ENCODE measurements at regions not wholly inside any gene's neighbourhood (a gene's known extent, or its start where the extent isn't known, plus 50 kb on each side); places are given as distances from the start of the nearest gene placed in this dataset.
"Not testable (repeated sequence)": the region's sequence is repeated elsewhere in the genome, so short reads cannot be mapped to it uniquely, and the experiment has no call there.

DNA sequence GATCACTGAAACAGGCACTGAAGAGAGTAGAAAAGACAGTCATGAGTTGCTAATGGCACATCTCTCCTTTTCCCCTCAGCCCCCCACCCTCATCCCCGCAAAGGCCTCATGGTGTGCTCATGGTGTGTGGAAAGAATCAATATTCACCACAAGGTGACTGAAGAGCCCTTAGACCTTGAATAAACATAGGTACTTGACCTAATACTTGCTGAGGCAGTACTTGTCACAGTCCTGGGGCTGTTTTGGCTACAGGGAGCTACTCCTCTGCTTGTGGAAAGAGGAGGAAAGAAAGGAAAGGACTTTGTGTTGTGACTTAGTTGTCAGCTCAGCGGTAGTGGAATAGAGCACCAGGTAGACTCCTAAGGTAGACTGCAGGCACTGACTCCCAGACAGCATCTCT lies 537.8 kb upstream of the CCDC179 start:
- DNase-seq: no peak

GRCh38 chr11:23399995-23400394 lies 539.7 kb upstream of the CCDC179 start:
- no peak for DNase-seq

GRCh38 chr11:23403210-23404185 lies 543.2 kb upstream of the CCDC179 start:
- DNase-seq: no peak

- DNase-seq: no peak
Observed at GRCh38 chr11:23404225-23405160, 544.2 kb upstream of the CCDC179 start.

- DNase-seq: no peak
Observed at GRCh38 chr11:23405350-23405937, 545.2 kb upstream of the CCDC179 start.

GRCh38 chr11:23406131-23406819 lies 546.0 kb upstream of the CCDC179 start:
- DNase-seq: no peak

DNA sequence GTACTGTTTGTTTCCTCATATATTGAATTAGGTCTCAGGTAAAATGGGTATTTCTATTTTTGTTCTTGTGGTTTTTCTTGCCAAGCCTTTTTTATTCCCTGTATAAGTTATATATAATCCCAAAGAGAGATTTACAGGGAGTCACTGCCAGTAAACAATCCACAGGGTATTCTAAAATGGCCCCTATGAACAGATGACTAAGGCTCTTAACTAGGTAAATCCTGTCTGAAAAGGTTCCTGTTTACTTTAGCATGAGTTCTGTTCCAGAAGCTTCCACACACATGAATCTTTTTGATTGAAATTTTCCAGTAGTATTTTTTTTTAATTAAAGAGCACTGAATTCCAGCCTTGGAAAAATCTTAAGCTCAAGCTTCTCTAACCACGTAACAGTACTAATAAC lies 552.8 kb upstream of the CCDC179 start:
- no peak for DNase-seq

GRCh38 chr11:23423104-23423503 lies 562.8 kb upstream of the CCDC179 start:
- DNase-seq: no peak

DNA sequence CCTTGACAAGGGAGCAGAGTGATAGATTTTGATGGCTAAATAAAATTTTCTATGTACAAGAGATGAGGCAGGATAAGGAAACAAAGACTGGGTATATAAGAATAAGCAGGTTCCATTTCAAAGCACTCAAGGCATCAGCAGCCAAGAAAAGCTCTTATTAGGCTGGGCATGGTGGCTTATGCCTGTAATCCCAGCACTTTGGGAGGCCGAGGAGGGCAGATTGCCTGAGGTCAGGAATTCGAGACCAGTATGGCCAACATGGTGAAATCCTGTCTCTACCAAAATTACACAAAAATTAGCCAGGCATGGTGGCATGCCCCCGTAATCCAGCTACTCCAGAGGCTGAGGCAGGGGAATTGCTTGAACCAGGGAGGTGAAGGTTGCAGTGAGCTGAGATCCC lies 563.4 kb upstream of the CCDC179 start:
- no peak for DNase-seq

DNA sequence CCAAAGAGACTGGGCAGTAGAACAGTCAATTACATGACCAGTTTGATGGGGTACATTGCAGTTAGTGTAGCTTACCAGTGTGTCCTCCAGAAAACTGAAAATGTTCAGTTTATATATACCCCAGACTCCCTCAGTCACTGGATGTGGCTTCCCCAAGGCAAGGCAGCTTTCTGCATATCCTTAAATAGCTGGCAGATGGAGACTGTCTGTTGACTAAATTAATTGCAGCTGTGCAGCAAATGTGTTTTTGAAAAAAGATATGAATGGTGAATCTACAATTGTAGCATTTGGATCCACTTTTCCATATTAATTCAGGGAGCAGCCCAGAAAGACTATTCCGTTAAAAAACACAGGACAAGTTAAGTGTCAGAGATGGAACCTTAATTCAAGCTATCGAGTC lies 565.1 kb upstream of the CCDC179 start:
- DNase-seq: no peak

- DNase-seq: no peak
Observed at GRCh38 chr11:23429569-23429968, 569.3 kb upstream of the CCDC179 start.

GRCh38 chr11:23453522-23453921 lies 593.2 kb upstream of the CCDC179 start:
- no peak for DNase-seq

GRCh38 chr11:23455321-23455891 lies 595.1 kb upstream of the CCDC179 start:
- no peak for DNase-seq

DNA sequence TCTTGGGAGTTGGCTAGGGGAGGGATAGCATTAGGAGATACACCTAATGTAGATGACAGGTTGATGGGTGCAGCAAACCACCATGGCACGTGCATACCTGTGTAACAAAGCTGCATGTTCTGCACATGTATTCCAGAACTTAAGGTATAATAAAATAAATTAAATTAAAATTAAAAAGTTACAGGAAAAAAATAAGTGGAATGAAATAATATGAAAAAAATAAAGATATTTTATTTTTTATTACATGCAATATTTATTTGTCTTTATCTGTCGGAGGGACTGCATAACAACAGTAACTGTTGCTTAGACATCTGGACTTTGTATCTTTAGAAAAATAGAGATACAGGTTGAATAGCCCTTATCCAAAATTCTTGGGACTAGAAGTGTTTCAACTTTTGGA lies 597.4 kb upstream of the CCDC179 start:
- DNase-seq: no peak

DNA sequence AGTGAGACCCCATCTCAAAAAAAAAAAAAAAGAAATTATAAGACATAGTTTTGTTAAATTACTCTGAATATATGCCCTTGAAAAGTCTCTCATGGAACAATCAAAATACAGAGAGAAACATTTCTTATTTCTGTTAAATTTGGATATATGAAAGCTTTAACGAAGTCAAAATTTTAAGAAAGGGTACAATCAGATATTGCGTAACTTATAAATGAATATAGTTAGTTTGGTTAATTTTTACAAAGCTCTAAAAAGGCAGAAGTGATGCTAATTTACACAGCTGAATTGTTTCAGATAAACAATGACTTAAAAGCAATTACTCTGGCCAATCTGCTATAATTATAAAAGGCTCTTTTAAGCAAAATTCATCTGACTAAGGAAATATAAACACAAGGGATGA lies 611.6 kb upstream of the CCDC179 start:
- DNase-seq: no peak

GRCh38 chr11:23473782-23474181 lies 613.5 kb upstream of the CCDC179 start:
- DNase-seq: no peak

DNA sequence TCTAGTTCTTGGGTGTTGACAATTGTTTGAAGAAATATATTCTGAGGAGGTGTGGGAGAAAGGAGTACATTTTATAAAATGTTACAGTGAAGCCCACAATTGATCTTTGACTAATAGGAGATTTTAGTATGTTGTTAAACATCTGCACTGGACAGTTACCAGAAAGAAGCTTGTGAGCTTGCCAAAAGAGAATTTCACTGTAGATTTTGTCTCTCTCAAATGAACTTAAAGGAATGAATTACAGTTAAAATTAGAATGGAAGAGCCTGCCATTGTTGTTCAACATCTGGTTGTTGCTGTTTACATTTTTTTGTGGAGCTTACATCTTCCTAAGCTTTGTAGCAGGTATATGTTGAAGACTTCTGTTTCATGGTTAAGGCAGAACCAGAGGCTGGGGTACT lies 620.5 kb upstream of the CCDC179 start:
- DNase-seq: no peak

DNA sequence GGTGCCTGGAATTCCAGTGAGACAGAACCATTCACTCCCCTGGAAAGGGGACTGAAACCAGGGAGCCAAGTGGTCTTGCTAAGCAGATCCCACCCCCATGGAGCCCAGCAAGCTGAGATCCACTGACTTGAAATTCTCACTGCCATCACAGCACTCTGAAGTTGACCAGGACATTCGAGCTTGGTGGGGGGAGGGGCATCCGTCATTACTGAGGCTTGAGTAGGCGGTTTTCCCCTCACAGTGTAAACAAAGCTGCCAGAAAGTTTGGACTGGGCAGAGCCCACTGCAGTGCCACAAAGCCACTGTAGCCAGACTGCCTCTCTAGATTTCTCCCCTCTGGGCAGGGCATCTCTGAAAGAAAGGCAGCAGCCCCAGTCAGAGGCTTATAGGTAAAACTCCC lies 623.9 kb upstream of the CCDC179 start:
- DNase-seq: not testable (repeated sequence)

GRCh38 chr11:23484618-23485017 lies 624.3 kb upstream of the CCDC179 start:
- DNase-seq: not testable (repeated sequence)

GRCh38 chr11:23490557-23491235 lies 630.4 kb upstream of the CCDC179 start:
- no peak for DNase-seq

DNA sequence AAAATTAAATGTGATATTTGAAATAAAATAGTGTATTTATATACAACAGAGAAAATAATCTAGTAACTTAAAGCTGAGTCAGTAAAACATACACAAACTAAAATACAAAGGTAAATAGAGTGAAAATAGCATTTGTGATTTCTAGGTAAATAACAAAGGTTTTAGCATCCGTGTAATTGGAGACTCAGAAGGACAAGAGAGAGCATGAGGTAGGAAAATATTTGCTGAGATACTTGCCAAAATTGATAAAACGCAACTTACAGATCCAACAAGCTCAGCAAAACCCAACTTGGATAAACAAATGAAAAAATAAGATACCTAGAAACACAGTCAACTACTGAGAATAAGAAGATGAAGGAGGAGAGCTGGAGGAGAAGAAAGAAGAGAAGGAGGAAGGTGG lies 634.7 kb upstream of the CCDC179 start:
- DNase-seq: no peak

GRCh38 chr11:23496340-23496739 lies 636.1 kb upstream of the CCDC179 start:
- no peak for DNase-seq
